ENCODE measurements at regions not wholly inside any gene's neighbourhood (a gene's known extent, or its start where the extent isn't known, plus 50 kb on each side); places are given as distances from the start of the nearest gene placed in this dataset.

- no peaks in the 10 kb centered on the region for H3K4me1 ChIP-seq (ENCODE audit: control insufficient read depth in 3 of 3, insufficient read depth in 2 of 3, low read depth in 1 of 3, low read length in 2 of 3)
- no peak for FAIRE-seq
- WGBS, 3 donors = 45 to 76% (median 50%) methylated on average over 2 of the region's 2 CpGs
- DNase-seq = no peak
- no peak overlapping the region for H3K4me3 ChIP-seq (ENCODE audit: low read depth in 1 of 3, low read length in 3 of 3)
- no peaks in the 10 kb centered on the region for H3K9me3 ChIP-seq (ENCODE audit: control insufficient read depth in 2 of 2, insufficient read depth in 1 of 2, low read depth in 1 of 2, low read length in 1 of 2)
- H3K36me3 ChIP-seq (ENCODE audit: control insufficient read depth in 3 of 3, insufficient read depth in 2 of 3, low read depth in 1 of 3, low read length in 3 of 3) = no peaks in the 10 kb centered on the region
- H3K27me3 ChIP-seq (ENCODE audit: control insufficient read depth in 3 of 3, insufficient read depth in 3 of 3, low read length in 3 of 3) = no peaks in the 10 kb centered on the region
- H3K27ac ChIP-seq (ENCODE audit: low read depth in 1 of 3, low read length in 2 of 3) = no peak overlapping the region
These were observed 181.8 kb downstream of the RRAGC start for GRCh38 chr1:38677756-38678155.

- no peaks in the 10 kb centered on the region for H3K4me1 ChIP-seq (ENCODE audit: control insufficient read depth in 3 of 3, insufficient read depth in 2 of 3, low read depth in 1 of 3, low read length in 2 of 3)
- no peak overlapping the region for H3K27ac ChIP-seq (ENCODE audit: low read depth in 1 of 3, low read length in 2 of 3)
- no peaks in the 10 kb centered on the region for H3K27me3 ChIP-seq (ENCODE audit: control insufficient read depth in 3 of 3, insufficient read depth in 3 of 3, low read length in 3 of 3)
- H3K4me3 ChIP-seq (ENCODE audit: low read depth in 1 of 3, low read length in 3 of 3) = no peak overlapping the region
- DNase-seq = no peak
- H3K9me3 ChIP-seq (ENCODE audit: control insufficient read depth in 2 of 2, insufficient read depth in 1 of 2, low read depth in 1 of 2, low read length in 1 of 2) = no peaks in the 10 kb centered on the region
- WGBS, 3 donors = 76 to 87% (median 86%) methylated on average over 5 to 6 of the region's 6 CpGs
- FAIRE-seq = no peak
- H3K36me3 ChIP-seq (ENCODE audit: control insufficient read depth in 3 of 3, insufficient read depth in 2 of 3, low read depth in 1 of 3, low read length in 3 of 3) = no peaks in the 10 kb centered on the region
These were observed 182.3 kb downstream of the RRAGC start for GRCh38 chr1:38677311-38677710.

GRCh38 chr1:38672692-38673091 lies 186.9 kb downstream of the RRAGC start:
- WGBS, 3 donors = 70 to 75% (median 74%) methylated on average over 4 of the region's 4 CpGs
- no peak overlapping the region for H3K4me3 ChIP-seq (ENCODE audit: low read depth in 1 of 3, low read length in 3 of 3)

GRCh38 chr1:38671221-38671620 lies 188.4 kb downstream of the RRAGC start:
- no peaks in the 10 kb centered on the region for H3K9me3 ChIP-seq (ENCODE audit: control insufficient read depth in 2 of 2, insufficient read depth in 1 of 2, low read depth in 1 of 2, low read length in 1 of 2)
- H3K27ac ChIP-seq (ENCODE audit: low read depth in 1 of 3, low read length in 2 of 3) = no peak overlapping the region
- WGBS, 3 donors = 77 to 79% (median 79%) methylated on average over 8 of the region's 8 CpGs
- no peaks in the 10 kb centered on the region for H3K4me1 ChIP-seq (ENCODE audit: control insufficient read depth in 3 of 3, insufficient read depth in 2 of 3, low read depth in 1 of 3, low read length in 2 of 3)
- no peak overlapping the region for H3K4me3 ChIP-seq (ENCODE audit: low read depth in 1 of 3, low read length in 3 of 3)
- no peak for DNase-seq
- no peaks in the 10 kb centered on the region for H3K27me3 ChIP-seq (ENCODE audit: control insufficient read depth in 3 of 3, insufficient read depth in 3 of 3, low read length in 3 of 3)
- no peak for FAIRE-seq
- H3K36me3 ChIP-seq (ENCODE audit: control insufficient read depth in 3 of 3, insufficient read depth in 2 of 3, low read depth in 1 of 3, low read length in 3 of 3) = no peaks in the 10 kb centered on the region

More at GRCh38 chr1:38672692-38673091, 186.9 kb downstream of the RRAGC start:
- H3K9me3 ChIP-seq (ENCODE audit: control insufficient read depth in 2 of 2, insufficient read depth in 1 of 2, low read depth in 1 of 2, low read length in 1 of 2) = no peaks in the 10 kb centered on the region
- no peaks in the 10 kb centered on the region for H3K4me1 ChIP-seq (ENCODE audit: control insufficient read depth in 3 of 3, insufficient read depth in 2 of 3, low read depth in 1 of 3, low read length in 2 of 3)
- no peak overlapping the region for H3K27ac ChIP-seq (ENCODE audit: low read depth in 1 of 3, low read length in 2 of 3)
- H3K36me3 ChIP-seq (ENCODE audit: control insufficient read depth in 3 of 3, insufficient read depth in 2 of 3, low read depth in 1 of 3, low read length in 3 of 3) = no peaks in the 10 kb centered on the region
- no peak for FAIRE-seq
- no peaks in the 10 kb centered on the region for H3K27me3 ChIP-seq (ENCODE audit: control insufficient read depth in 3 of 3, insufficient read depth in 3 of 3, low read length in 3 of 3)
- DNase-seq = no peak

- Histone ChIP-seq H3K4me3 (ENCODE audit: low read depth in 1 of 3, low read length in 3 of 3) (no peak overlapping the region), H3K27ac (ENCODE audit: low read depth in 1 of 3, low read length in 2 of 3) (no peak overlapping the region), H3K27me3 (ENCODE audit: control insufficient read depth in 3 of 3, insufficient read depth in 3 of 3, low read length in 3 of 3) (no peaks in the 10 kb centered on the region), H3K4me1 (ENCODE audit: control insufficient read depth in 3 of 3, insufficient read depth in 2 of 3, low read depth in 1 of 3, low read length in 2 of 3) (no peaks in the 10 kb centered on the region), H3K9me3 (ENCODE audit: control insufficient read depth in 2 of 2, insufficient read depth in 1 of 2, low read depth in 1 of 2, low read length in 1 of 2) (no peaks in the 10 kb centered on the region), H3K36me3 (ENCODE audit: control insufficient read depth in 3 of 3, insufficient read depth in 2 of 3, low read depth in 1 of 3, low read length in 3 of 3) (no peaks in the 10 kb centered on the region)
- 78 to 82% (median 78%) methylated on average over 4 of the region's 4 CpGs for WGBS, 3 donors
- no peak for DNase-seq
- no peak for FAIRE-seq
These were observed 188.9 kb downstream of the RRAGC start for GRCh38 chr1:38670544-38671122.

- no peak overlapping the region for H3K27ac ChIP-seq (ENCODE audit: low read depth in 1 of 3, low read length in 2 of 3)
- no peak for DNase-seq
- FAIRE-seq = no peak
- no peak overlapping the region for H3K4me3 ChIP-seq (ENCODE audit: low read depth in 1 of 3, low read length in 3 of 3)
- H3K36me3 ChIP-seq (ENCODE audit: control insufficient read depth in 3 of 3, insufficient read depth in 2 of 3, low read depth in 1 of 3, low read length in 3 of 3) = no peaks in the 10 kb centered on the region
- peaks cover 0 to 2% (median 0%) of the 10 kb centered on the region in 3 donors for H3K27me3 ChIP-seq (ENCODE audit: control insufficient read depth in 3 of 3, insufficient read depth in 3 of 3, low read length in 3 of 3)
- no peaks in the 10 kb centered on the region for H3K9me3 ChIP-seq (ENCODE audit: control insufficient read depth in 2 of 2, insufficient read depth in 1 of 2, low read depth in 1 of 2, low read length in 1 of 2)
- WGBS, 3 donors = 43 to 59% (median 46%) methylated on average over 4 of the region's 4 CpGs
- no peaks in the 10 kb centered on the region for H3K4me1 ChIP-seq (ENCODE audit: control insufficient read depth in 3 of 3, insufficient read depth in 2 of 3, low read depth in 1 of 3, low read length in 2 of 3)
These were observed 191.9 kb downstream of the RRAGC start for GRCh38 chr1:38667626-38668025.

GRCh38 chr1:38662126-38662525 lies 197.4 kb downstream of the RRAGC start:
- no peaks in the 10 kb centered on the region for H3K9me3 ChIP-seq (ENCODE audit: control insufficient read depth in 2 of 2, insufficient read depth in 1 of 2, low read depth in 1 of 2, low read length in 1 of 2)
- H3K36me3 ChIP-seq (ENCODE audit: control insufficient read depth in 3 of 3, insufficient read depth in 2 of 3, low read depth in 1 of 3, low read length in 3 of 3) = no peaks in the 10 kb centered on the region
- WGBS, 3 donors = 76 to 87% (median 76%) methylated on average over 7 of the region's 7 CpGs
- H3K27me3 ChIP-seq (ENCODE audit: control insufficient read depth in 3 of 3, insufficient read depth in 3 of 3, low read length in 3 of 3) = peaks cover 0 to 6% (median 0%) of the 10 kb centered on the region in 3 donors
- no peak for DNase-seq
- H3K27ac ChIP-seq (ENCODE audit: low read depth in 1 of 3, low read length in 2 of 3) = no peak overlapping the region
- FAIRE-seq = no peak
- no peak overlapping the region for H3K4me3 ChIP-seq (ENCODE audit: low read depth in 1 of 3, low read length in 3 of 3)
- H3K4me1 ChIP-seq (ENCODE audit: control insufficient read depth in 3 of 3, insufficient read depth in 2 of 3, low read depth in 1 of 3, low read length in 2 of 3) = no peaks in the 10 kb centered on the region

- peaks cover 0 to 4% (median 0%) of the 10 kb centered on the region in 3 donors for H3K27me3 ChIP-seq (ENCODE audit: control insufficient read depth in 3 of 3, insufficient read depth in 3 of 3, low read length in 3 of 3)
- DNase-seq (no peak), FAIRE-seq (no peak)
- 36 to 54% (median 53%) methylated on average over 1 of the region's 1 CpG for WGBS, 3 donors
- H3K27ac ChIP-seq (ENCODE audit: low read depth in 1 of 3, low read length in 2 of 3) = no peak overlapping the region
- H3K36me3 ChIP-seq (ENCODE audit: control insufficient read depth in 3 of 3, insufficient read depth in 2 of 3, low read depth in 1 of 3, low read length in 3 of 3) = no peaks in the 10 kb centered on the region
- no peaks in the 10 kb centered on the region for H3K4me1 ChIP-seq (ENCODE audit: control insufficient read depth in 3 of 3, insufficient read depth in 2 of 3, low read depth in 1 of 3, low read length in 2 of 3)
- H3K9me3 ChIP-seq (ENCODE audit: control insufficient read depth in 2 of 2, insufficient read depth in 1 of 2, low read depth in 1 of 2, low read length in 1 of 2) = no peaks in the 10 kb centered on the region
- H3K4me3 ChIP-seq (ENCODE audit: low read depth in 1 of 3, low read length in 3 of 3) = no peak overlapping the region
These were observed 200.7 kb downstream of the RRAGC start for GRCh38 chr1:38658883-38659282.

GRCh38 chr1:38657873-38658272 lies 201.7 kb downstream of the RRAGC start:
- FAIRE-seq (no peak), DNase-seq (no peak)
- H3K36me3 ChIP-seq (ENCODE audit: control insufficient read depth in 3 of 3, insufficient read depth in 2 of 3, low read depth in 1 of 3, low read length in 3 of 3) = no peaks in the 10 kb centered on the region
- no peaks in the 10 kb centered on the region for H3K4me1 ChIP-seq (ENCODE audit: control insufficient read depth in 3 of 3, insufficient read depth in 2 of 3, low read depth in 1 of 3, low read length in 2 of 3)
- H3K4me3 ChIP-seq (ENCODE audit: low read depth in 1 of 3, low read length in 3 of 3) = no peak overlapping the region
- peaks cover 0 to 4% (median 0%) of the 10 kb centered on the region in 3 donors for H3K27me3 ChIP-seq (ENCODE audit: control insufficient read depth in 3 of 3, insufficient read depth in 3 of 3, low read length in 3 of 3)
- H3K9me3 ChIP-seq (ENCODE audit: control insufficient read depth in 2 of 2, insufficient read depth in 1 of 2, low read depth in 1 of 2, low read length in 1 of 2) = no peaks in the 10 kb centered on the region
- WGBS, 3 donors = 87 to 94% (median 87%) methylated on average over 2 of the region's 2 CpGs
- no peak overlapping the region for H3K27ac ChIP-seq (ENCODE audit: low read depth in 1 of 3, low read length in 2 of 3)

Measured in small intestine (tissue), 7 donors.